HEK293 (cell line): ENCODE measurements at regions not wholly inside any gene's neighbourhood (a gene's known extent, or its start where the extent isn't known, plus 50 kb on each side); places are given as distances from the start of the nearest gene placed in this dataset.

ENCODE experiments used
- CTCF ChIP-seq: fragments of 450-650 bp; formaldehyde crosslinking; IDR thresholded peaks from 2 replicates; pipeline ENCODE4 v1.5.1; 2016; ENCODE audit warnings: missing biosample characterization, missing genetic modification characterization
- MZF1 ChIP-seq: fragments of 450-650 bp; formaldehyde crosslinking; IDR thresholded peaks from 2 replicates; pipeline ENCODE4 v1.5.1; 2017; ENCODE audit warnings: missing biosample characterization, missing genetic modification characterization, borderline replicate concordance
- PRDM2 ChIP-seq: fragments of 450-650 bp; formaldehyde crosslinking; IDR thresholded peaks from 2 replicates; pipeline ENCODE4 v1.5.1; 2016; ENCODE audit warnings: missing biosample characterization, missing genetic modification characterization, borderline replicate concordance
- REST ChIP-seq: fragments of 450-650 bp; formaldehyde crosslinking; IDR thresholded peaks from 2 replicates; pipeline ENCODE4 v1.5.1; 2016; ENCODE audit warnings: missing biosample characterization, missing genetic modification characterization
- TCF7L2 ChIP-seq: IDR thresholded peaks from 2 replicates; pipeline ENCODE4 v1.6.1; 2011; ENCODE audit warnings: low read depth, mild to moderate bottlenecking, inconsistent platforms, low read length, moderate library complexity, borderline replicate concordance
- YY1 ChIP-seq: fragments of 450-650 bp; formaldehyde crosslinking; IDR thresholded peaks from 2 replicates; pipeline ENCODE4 v1.5.1; 2018; ENCODE audit warnings: missing biosample characterization, missing genetic modification characterization
- ZBTB1 ChIP-seq: fragments of 450-650 bp; formaldehyde crosslinking; IDR thresholded peaks from 2 replicates; pipeline ENCODE4 v1.5.1; 2016; ENCODE audit warnings: missing biosample characterization, missing genetic modification characterization
- ZBTB8A ChIP-seq: fragments of 450-650 bp; formaldehyde crosslinking; IDR thresholded peaks from 2 replicates; pipeline ENCODE4 v1.5.1; 2016; ENCODE audit warnings: missing biosample characterization, missing genetic modification characterization
- ZNF140 ChIP-seq: fragments of 450-650 bp; formaldehyde crosslinking; IDR thresholded peaks from 2 replicates; pipeline ENCODE4 v1.5.1; 2016; ENCODE audit warnings: missing biosample characterization, missing genetic modification characterization
- ZNF221 ChIP-seq: fragments of 450-650 bp; formaldehyde crosslinking; IDR thresholded peaks from 2 replicates; pipeline ENCODE4 v1.5.1; 2017; ENCODE audit warnings: missing biosample characterization, missing genetic modification characterization, borderline replicate concordance
- ZNF292 ChIP-seq: fragments of 450-650 bp; formaldehyde crosslinking; IDR thresholded peaks from 2 replicates; pipeline ENCODE4 v1.5.1; 2016; ENCODE audit warnings: low read depth, missing biosample characterization, missing genetic modification characterization, borderline replicate concordance
- ZNF639 ChIP-seq: fragments of 450-650 bp; formaldehyde crosslinking; IDR thresholded peaks from 2 replicates; pipeline ENCODE4 v1.5.1; 2016; ENCODE audit warnings: missing biosample characterization, missing genetic modification characterization
- ZNF670 ChIP-seq: fragments of 450-650 bp; formaldehyde crosslinking; IDR thresholded peaks from 2 replicates; pipeline ENCODE4 v1.5.1; 2016; ENCODE audit warnings: missing biosample characterization, missing genetic modification characterization, low read depth

GRCh38 chr3:33943277-33943676 lies 144.8 kb downstream of the PDCD6IP start:
- TF ChIP-seq ZNF292 (tag by site-specific recombination) (no peak), ZNF639 (tag by site-specific recombination) (no peak), ZNF140 (no peak), MZF1 (tag by site-specific recombination) (no peak), ZNF221 (tag by site-specific recombination) (no peak), CTCF (no peak), TCF7L2 (no peak), YY1 (tag by site-specific recombination) (no peak), ZBTB8A (tag by site-specific recombination) (no peak), REST (tag by site-specific recombination) (no peak), PRDM2 (tag by site-specific recombination) (no peak), ZNF670 (tag by site-specific recombination) (no peak), ZBTB1 (tag by site-specific recombination) (no peak)
